Suprapubic skin (tissue), 4 donors: ENCODE measurements at regions not wholly inside any gene's neighbourhood (a gene's known extent, or its start where the extent isn't known, plus 50 kb on each side); places are given as distances from the start of the nearest gene placed in this dataset.

ENCODE experiments used
- CTCF ChIP-seq, 2 donors: fragments of 200-600 bp in 1 of 2; fragments of 450-650 bp in 1 of 2; sonication (generic) in 1 of 2; IDR thresholded peaks; one replicate each; pipeline ENCODE4 v1.5.1; 2016 to 2019; ENCODE audit warnings: antibody characterized with exemption in 2 of 2, mild to moderate bottlenecking in 1 of 2, moderate library complexity in 1 of 2
- EP300 ChIP-seq: sonication (generic); formaldehyde crosslinking; IDR thresholded peaks from one replicate; pipeline ENCODE4 v1.6.1; 2017; ENCODE audit warnings: antibody characterized with exemption
- POLR2A ChIP-seq, 2 donors: fragments of 450-650 bp; IDR thresholded peaks; one replicate each; pipeline ENCODE4 v1.6.1; 2017; ENCODE audit warnings: antibody characterized with exemption in 2 of 2, mild to moderate bottlenecking in 2 of 2, moderate library complexity in 2 of 2
- POLR2AphosphoS5 ChIP-seq, 3 donors: sonication (generic); formaldehyde crosslinking; IDR thresholded peaks; one replicate each; pipeline ENCODE4 v1.6.1; 2017; ENCODE audit warnings: antibody characterized with exemption in 3 of 3

- TF ChIP-seq CTCF (IDR thresholded peaks at IDR 0.05): no peak
- TF ChIP-seq POLR2A (IDR thresholded peaks at IDR 0.05): no peak
- no peak for TF ChIP-seq POLR2AphosphoS5 (IDR thresholded peaks at IDR 0.05)
- no peak for TF ChIP-seq EP300
Measured at GRCh38 chr19:27647423-27647822, 1565.5 kb downstream of the UQCRFS1 start.
